Smooth muscle cell (in vitro differentiated cells): ENCODE measurements at regions not wholly inside any gene's neighbourhood (a gene's known extent, or its start where the extent isn't known, plus 50 kb on each side); places are given as distances from the start of the nearest gene placed in this dataset.
A peak's percentile ranks its signal among the peaks of the same experiment; 100 is the strongest.

Source experiments
- DNase-seq: peaks from one replicate; lab custom pipeline; 2025; ENCODE audit not compliant: unreplicated experiment; lab: John Stamatoyannopoulos, UW
- H2AFZ ChIP-seq: fragments of 200-600 bp; sonication (generic); 2 replicates; pipeline ENCODE4 v1.6.0; 2016; ENCODE audit warnings: antibody characterized with exemption, low read depth, mild to moderate bottlenecking
- H3F3A ChIP-seq: fragments of 200-600 bp; sonication (generic); 2 replicates; pipeline ENCODE4 v1.6.0; 2017; ENCODE audit warnings: antibody characterized with exemption, low read depth
- H3K27ac ChIP-seq: fragments of 200-600 bp; sonication (generic); 2 replicates; pipeline ENCODE4 v1.5.1; 2016; ENCODE audit warnings: low read depth, mild to moderate bottlenecking
- H3K27me3 ChIP-seq: fragments of 200-600 bp; sonication (generic); 2 replicates; pipeline ENCODE4 v1.6.1; 2016; ENCODE audit warnings: low read depth, mild to moderate bottlenecking
- H3K36me3 ChIP-seq: fragments of 200-600 bp; sonication (generic); 2 replicates; pipeline ENCODE4 v1.5.1; 2016; ENCODE audit warnings: low read depth
- H3K4me1 ChIP-seq: fragments of 200-600 bp; sonication (generic); 2 replicates; pipeline ENCODE4 v1.5.1; 2016; ENCODE audit warnings: low read depth
- H3K4me2 ChIP-seq: fragments of 200-600 bp; sonication (generic); 2 replicates; pipeline ENCODE4 v1.6.0; 2016; ENCODE audit warnings: mild to moderate bottlenecking
- H3K4me3 ChIP-seq: fragments of 200-600 bp; sonication (generic); 2 replicates; pipeline ENCODE4 v1.5.1; 2016; ENCODE audit warnings: mild to moderate bottlenecking
- H3K79me2 ChIP-seq: fragments of 200-600 bp; sonication (generic); 2 replicates; pipeline ENCODE4 v1.6.0; 2016; ENCODE audit warnings: low read depth, mild to moderate bottlenecking
- H3K9ac ChIP-seq: fragments of 200-600 bp; sonication (generic); 2 replicates; pipeline ENCODE4 v1.6.0; 2016; ENCODE audit warnings: low read depth
- H3K9me3 ChIP-seq: fragments of 200-600 bp; sonication (generic); replicated peaks from 2 replicates; pipeline ENCODE4 v1.5.1; 2016; ENCODE audit warnings: low read depth
- H4K20me1 ChIP-seq: fragments of 200-600 bp; sonication (generic); 2 replicates; pipeline ENCODE4 v1.6.0; 2016; ENCODE audit warnings: low read depth
- WGBS: methylation state at CpG from one replicate; pipeline ENCODE4 v1.1.7; 2016; ENCODE audit warnings: low lambda C conversion rate; 5-methylcytosine and 5-hydroxymethylcytosine counted together
- TF ChIP-seq, protein P1 (sequence below): fragments of 200-600 bp; sonication (generic); IDR thresholded peaks from 2 replicates; pipeline ENCODE4 v1.5.1; 2017; ENCODE audit warnings: borderline replicate concordance, mild to moderate bottlenecking, antibody characterized with exemption; ENCODE audit not compliant: insufficient read depth, poor library complexity, severe bottlenecking

DNA sequence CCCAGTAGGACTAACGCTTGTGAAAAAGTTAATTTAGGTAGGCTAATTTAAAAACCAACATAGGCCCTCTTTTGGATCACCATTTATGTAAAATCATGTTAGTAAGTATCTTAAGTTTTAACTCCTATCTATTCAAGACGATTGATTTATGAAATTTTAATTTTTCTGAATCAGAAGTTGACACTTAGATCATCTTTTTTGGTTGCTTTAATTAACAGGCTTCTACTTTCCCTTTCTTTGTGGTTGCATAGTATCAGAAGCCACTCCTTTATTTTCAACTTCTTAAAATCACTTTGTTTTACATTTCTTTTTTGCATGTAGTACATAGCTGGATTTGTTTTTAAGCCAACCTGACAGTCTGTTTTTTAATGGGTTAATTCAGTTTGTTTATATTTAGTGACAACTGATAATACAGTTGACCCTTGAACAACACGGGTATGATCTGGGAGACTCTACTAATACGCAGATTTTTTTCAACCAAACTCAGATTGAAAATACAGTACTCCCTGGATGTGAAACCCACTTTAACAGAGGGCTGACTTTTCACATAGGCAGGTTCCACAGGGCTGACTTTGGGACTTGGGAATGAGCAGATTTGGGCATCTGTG lies 69.7 kb upstream of the SYPL1 start:
- H3F3A ChIP-seq: no peaks in the 10 kb centered on the region
- no peak for DNase-seq
- peaks cover 3% of the 10 kb centered on the region for H3K4me1 ChIP-seq
- no peaks in the 10 kb centered on the region for H3K27me3 ChIP-seq
- H3K4me3 ChIP-seq: no peak overlapping the region
- 89% methylated on average over 4 of the region's 4 CpGs for WGBS
- H3K9me3 ChIP-seq: no peaks in the 10 kb centered on the region
- no peak overlapping the region for H3K27ac ChIP-seq
- no peak overlapping the region for H3K4me2 ChIP-seq
- no peaks in the 10 kb centered on the region for H3K79me2 ChIP-seq
- TF ChIP-seq, protein P1, sequence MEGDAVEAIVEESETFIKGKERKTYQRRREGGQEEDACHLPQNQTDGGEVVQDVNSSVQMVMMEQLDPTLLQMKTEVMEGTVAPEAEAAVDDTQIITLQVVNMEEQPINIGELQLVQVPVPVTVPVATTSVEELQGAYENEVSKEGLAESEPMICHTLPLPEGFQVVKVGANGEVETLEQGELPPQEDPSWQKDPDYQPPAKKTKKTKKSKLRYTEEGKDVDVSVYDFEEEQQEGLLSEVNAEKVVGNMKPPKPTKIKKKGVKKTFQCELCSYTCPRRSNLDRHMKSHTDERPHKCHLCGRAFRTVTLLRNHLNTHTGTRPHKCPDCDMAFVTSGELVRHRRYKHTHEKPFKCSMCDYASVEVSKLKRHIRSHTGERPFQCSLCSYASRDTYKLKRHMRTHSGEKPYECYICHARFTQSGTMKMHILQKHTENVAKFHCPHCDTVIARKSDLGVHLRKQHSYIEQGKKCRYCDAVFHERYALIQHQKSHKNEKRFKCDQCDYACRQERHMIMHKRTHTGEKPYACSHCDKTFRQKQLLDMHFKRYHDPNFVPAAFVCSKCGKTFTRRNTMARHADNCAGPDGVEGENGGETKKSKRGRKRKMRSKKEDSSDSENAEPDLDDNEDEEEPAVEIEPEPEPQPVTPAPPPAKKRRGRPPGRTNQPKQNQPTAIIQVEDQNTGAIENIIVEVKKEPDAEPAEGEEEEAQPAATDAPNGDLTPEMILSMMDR: no peak
- H2AFZ ChIP-seq: no peak overlapping the region
- no peaks in the 10 kb centered on the region for H3K36me3 ChIP-seq
- H4K20me1 ChIP-seq: no peaks in the 10 kb centered on the region
- H3K9ac ChIP-seq: no peak overlapping the region

DNA sequence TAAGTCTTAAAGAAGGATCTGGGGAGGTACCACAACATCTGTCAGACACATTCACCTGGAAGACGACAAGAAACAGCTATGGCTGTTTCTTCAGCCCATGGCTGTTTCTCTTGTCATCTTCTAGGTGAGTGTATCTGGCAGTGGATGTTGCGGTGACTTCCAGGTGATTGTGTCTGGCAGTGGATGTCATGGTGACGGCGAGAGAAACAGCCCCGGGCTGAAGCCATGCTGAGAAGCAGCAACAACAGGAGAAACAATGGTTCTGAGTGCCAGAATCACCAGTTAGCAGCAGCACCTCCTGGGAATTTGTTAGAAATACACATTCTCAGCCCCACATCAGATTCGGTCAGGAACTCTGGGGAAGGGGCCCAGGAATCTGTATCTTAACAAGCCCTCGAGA lies 68.6 kb upstream of the SYPL1 start:
- whole genome bisulfite sequencing: 87% methylated on average over 7 of the region's 7 CpGs
- Histone ChIP-seq H3F3A (no peaks in the 10 kb centered on the region), H4K20me1 (no peaks in the 10 kb centered on the region), H3K9ac (no peak overlapping the region), H3K27ac (no peak overlapping the region), H3K4me3 (no peak overlapping the region), H2AFZ (no peak overlapping the region), H3K79me2 (no peaks in the 10 kb centered on the region), H3K27me3 (no peaks in the 10 kb centered on the region), H3K36me3 (no peaks in the 10 kb centered on the region), H3K9me3 (no peaks in the 10 kb centered on the region), H3K4me2 (no peak overlapping the region), H3K4me1 (peaks cover 3% of the 10 kb centered on the region)
- no peak for DNase-seq
- TF ChIP-seq, protein P1: no peak

DNA sequence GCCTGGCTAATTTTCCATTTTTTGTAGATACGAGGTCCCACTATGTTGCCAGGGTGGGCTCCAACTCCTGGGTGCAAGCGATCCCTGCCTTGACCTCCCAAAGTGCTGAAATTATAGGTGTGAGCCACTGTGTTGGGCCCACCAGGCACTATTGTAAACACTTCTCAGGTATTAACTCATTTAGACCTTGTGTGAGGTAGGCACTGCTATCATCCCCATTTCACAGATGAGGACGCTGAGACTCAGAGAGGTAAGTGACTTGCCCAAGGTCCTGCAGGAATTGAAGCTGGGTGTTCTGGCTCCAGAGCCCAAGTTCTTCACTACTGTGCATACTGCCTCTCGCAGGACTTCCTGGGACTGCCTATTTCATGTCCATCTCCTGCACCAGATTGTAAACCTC lies 67.1 kb upstream of the SYPL1 start:
- Histone ChIP-seq H2AFZ (no peak overlapping the region), H3K9ac (no peak overlapping the region), H3K4me2 (no peak overlapping the region), H3K36me3 (no peaks in the 10 kb centered on the region), H3K79me2 (no peaks in the 10 kb centered on the region), H3K27me3 (no peaks in the 10 kb centered on the region), H4K20me1 (no peaks in the 10 kb centered on the region), H3F3A (no peaks in the 10 kb centered on the region), H3K4me1 (peaks cover 3% of the 10 kb centered on the region), H3K27ac (no peak overlapping the region), H3K9me3 (no peaks in the 10 kb centered on the region), H3K4me3 (no peak overlapping the region)
- DNase-seq: no peak
- over 99% methylated on average over 4 of the region's 4 CpGs for WGBS
- TF ChIP-seq, protein P1: no peak

DNA sequence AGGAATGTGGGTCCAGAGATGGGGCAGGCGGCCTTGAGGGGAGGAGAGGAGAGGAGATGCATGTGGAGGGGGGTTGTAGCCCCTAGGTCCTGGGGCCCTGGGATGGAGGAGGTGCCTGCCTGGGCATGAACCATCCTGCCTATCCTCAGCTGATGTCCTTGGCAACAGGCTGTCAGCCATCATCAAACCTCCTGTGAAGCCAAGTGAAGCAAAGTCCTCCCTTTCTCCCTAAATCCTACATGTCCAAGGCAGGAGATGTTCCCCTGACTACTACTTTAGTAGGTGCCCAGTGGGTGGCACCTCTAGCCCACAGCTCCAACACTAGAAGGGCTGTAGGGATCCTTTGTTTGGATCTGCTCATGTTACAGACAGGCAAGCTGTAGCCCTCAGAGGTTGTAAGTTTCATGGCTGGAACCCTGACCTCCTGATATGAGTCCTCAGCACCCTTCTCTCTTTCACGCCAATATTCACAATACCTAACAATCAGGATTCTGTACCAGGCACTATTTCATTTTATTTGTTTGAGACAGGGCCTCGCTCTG lies 66.6 kb upstream of the SYPL1 start:
- H3K27me3 ChIP-seq: no peaks in the 10 kb centered on the region
- H3K4me3 ChIP-seq: no peak overlapping the region
- no peaks in the 10 kb centered on the region for H3K9me3 ChIP-seq
- peaks cover 3% of the 10 kb centered on the region for H3K4me1 ChIP-seq
- TF ChIP-seq, protein P1: no peak
- H3K27ac ChIP-seq: no peak overlapping the region
- WGBS: 95% methylated on average over 3 of the region's 3 CpGs
- no peaks in the 10 kb centered on the region for H3K36me3 ChIP-seq
- no peak overlapping the region for H3K9ac ChIP-seq
- H4K20me1 ChIP-seq: no peaks in the 10 kb centered on the region
- H3K4me2 ChIP-seq: no peak overlapping the region
- peak overlapping the region; percentile 34 for H2AFZ ChIP-seq
- H3F3A ChIP-seq: no peaks in the 10 kb centered on the region
- no peaks in the 10 kb centered on the region for H3K79me2 ChIP-seq
- DNase-seq: no peak
